Panc1 (cell line): ENCODE measurements at regions not wholly inside any gene's neighbourhood (a gene's known extent, or its start where the extent isn't known, plus 50 kb on each side); places are given as distances from the start of the nearest gene placed in this dataset.

ENCODE experiments used
- CTCF ChIP-seq: fragments of 450-650 bp; IDR thresholded peaks from 2 replicates; pipeline ENCODE4 v1.5.1; 2017; ENCODE audit warnings: mild to moderate bottlenecking
- POLR2AphosphoS5 ChIP-seq: IDR thresholded peaks from 2 replicates; pipeline ENCODE4 v1.6.1; 2012; ENCODE audit warnings: mild to moderate bottlenecking, low read depth, low read length, moderate library complexity

GRCh38 chr15:55112706-55113105 is 84.0 kb downstream of the RSL24D1 start:
- TF ChIP-seq CTCF, result no peak
- TF ChIP-seq POLR2AphosphoS5, result no peak
